Activated CD8-positive, alpha-beta memory T cell treated with anti-CD3 and anti-CD28 coated beads for 48 hours (primary cell): ENCODE measurements at regions not wholly inside any gene's neighbourhood (a gene's known extent, or its start where the extent isn't known, plus 50 kb on each side); places are given as distances from the start of the nearest gene placed in this dataset.

Source experiments
- DNase-seq, 3 experiments: peaks; one replicate each; pipeline ENCODE4 v3.0.0-alpha.2; 2020; ENCODE audit warnings: low read depth in 2 of 3, low spot score in 2 of 3

GRCh38 chr2:6496376-6496775, 369.3 kb downstream of the CMPK2 start:
- DNase-seq = no peak

- no peak for DNase-seq
These were observed 368.7 kb downstream of the CMPK2 start for GRCh38 chr2:6497048-6497447.

- no peak for DNase-seq
These were observed 366.9 kb downstream of the CMPK2 start for GRCh38 chr2:6498841-6499240.

GRCh38 chr2:6499691-6500090, 366.0 kb downstream of the CMPK2 start:
- DNase-seq = no peak

GRCh38 chr2:6506361-6506794, 359.3 kb downstream of the CMPK2 start:
- DNase-seq = no peak

- no peak for DNase-seq
These were observed 358.8 kb downstream of the CMPK2 start for GRCh38 chr2:6506859-6507258.

GRCh38 chr2:6510532-6510931, 355.2 kb downstream of the CMPK2 start:
- no peak for DNase-seq

- DNase-seq = no peak
These were observed 353.1 kb downstream of the CMPK2 start for GRCh38 chr2:6512589-6512988.

- DNase-seq = no peak
These were observed 349.0 kb downstream of the CMPK2 start for GRCh38 chr2:6516674-6517073.

- DNase-seq = no peak
These were observed 347.3 kb downstream of the CMPK2 start for GRCh38 chr2:6518361-6518760.

- DNase-seq = no peak
These were observed 342.2 kb downstream of the CMPK2 start for GRCh38 chr2:6523476-6523875.

GRCh38 chr2:6524691-6525474, 340.8 kb downstream of the CMPK2 start:
- DNase-seq = no peak

GRCh38 chr2:6525475-6525964, 340.2 kb downstream of the CMPK2 start:
- no peak for DNase-seq

GRCh38 chr2:6526093-6526824, 339.4 kb downstream of the CMPK2 start:
- no peak for DNase-seq

- DNase-seq = no peak
These were observed 334.4 kb downstream of the CMPK2 start for GRCh38 chr2:6531304-6531703.

GRCh38 chr2:6535572-6535971, 330.1 kb downstream of the CMPK2 start:
- DNase-seq = no peak

- no peak for DNase-seq
These were observed 327.1 kb downstream of the CMPK2 start for GRCh38 chr2:6538607-6539006.

- no peak for DNase-seq
These were observed 320.4 kb downstream of the CMPK2 start for GRCh38 chr2:6545336-6545735.

GRCh38 chr2:6545795-6546194, 319.9 kb downstream of the CMPK2 start:
- no peak for DNase-seq

- no peak for DNase-seq
These were observed 311.2 kb downstream of the CMPK2 start for GRCh38 chr2:6554466-6554865.

GRCh38 chr2:6556755-6557154, 309.0 kb downstream of the CMPK2 start:
- DNase-seq = no peak

GRCh38 chr2:6557737-6558136, 308.0 kb downstream of the CMPK2 start:
- no peak for DNase-seq
